GM12892 (cell line): ENCODE measurements at regions not wholly inside any gene's neighbourhood (a gene's known extent, or its start where the extent isn't known, plus 50 kb on each side); places are given as distances from the start of the nearest gene placed in this dataset.

ENCODE experiments used
- DNase-seq: peaks from one replicate; pipeline ENCODE4 v3.0.0; 2011; ENCODE audit not compliant: insufficient read length
- FAIRE-seq: peaks from 2 replicates; lab custom pipeline; 2011; peaks lifted over from hg19 to GRCh38; lab: Jason Lieb, UNC
- POLR2A ChIP-seq: IDR thresholded peaks from 2 replicates; pipeline ENCODE4 v1.6.1; 2011; ENCODE audit warnings: low read depth, low read length, control low read depth
- POLR2AphosphoS5 ChIP-seq: IDR thresholded peaks from 2 replicates; pipeline ENCODE4 v1.6.1; 2011; ENCODE audit warnings: low read depth, low read length, control low read depth
- TAF1 ChIP-seq: IDR thresholded peaks from 2 replicates; pipeline ENCODE4 v1.6.1; 2011; ENCODE audit warnings: low read depth, mild to moderate bottlenecking, control low read depth, low read length, borderline replicate concordance

GRCh38 chr11:134571301-134571700, 159.3 kb upstream of the B3GAT1 start:
- no peak for DNase-seq
- no peak for FAIRE-seq
- TF ChIP-seq TAF1 = no peak
- TF ChIP-seq POLR2AphosphoS5 = no peak
- TF ChIP-seq POLR2A = no peak

- no peak for FAIRE-seq
- no peak for DNase-seq
- TF ChIP-seq POLR2A = no peak
- no peak for TF ChIP-seq TAF1
- TF ChIP-seq POLR2AphosphoS5 = no peak
These were observed 157.2 kb upstream of the B3GAT1 start for GRCh38 chr11:134569195-134569594.

GRCh38 chr11:134566311-134566710, 154.3 kb upstream of the B3GAT1 start:
- FAIRE-seq (no peak), DNase-seq (no peak)
- no peak for TF ChIP-seq TAF1
- no peak for TF ChIP-seq POLR2A
- no peak for TF ChIP-seq POLR2AphosphoS5

GRCh38 chr11:134565343-134565891, 153.4 kb upstream of the B3GAT1 start:
- FAIRE-seq (peak; percentile 90), DNase-seq (no peak)
- no peak for TF ChIP-seq POLR2A
- TF ChIP-seq POLR2AphosphoS5 = no peak
- TF ChIP-seq TAF1 = no peak

GRCh38 chr11:134564472-134565200, 152.6 kb upstream of the B3GAT1 start:
- FAIRE-seq = no peak
- DNase-seq = no peak
- TF ChIP-seq POLR2AphosphoS5 (no peak), POLR2A (no peak), TAF1 (no peak)

GRCh38 chr11:134562941-134563471, 151.0 kb upstream of the B3GAT1 start:
- DNase-seq = no peak
- no peak for FAIRE-seq
- no peak for TF ChIP-seq POLR2A
- no peak for TF ChIP-seq TAF1
- TF ChIP-seq POLR2AphosphoS5 = no peak

GRCh38 chr11:134562196-134562595, 150.2 kb upstream of the B3GAT1 start:
- FAIRE-seq (no peak), DNase-seq (no peak)
- TF ChIP-seq TAF1 = no peak

GRCh38 chr11:134561331-134561720, 149.3 kb upstream of the B3GAT1 start:
- no peak for DNase-seq
- no peak for TF ChIP-seq POLR2A
- no peak for TF ChIP-seq TAF1
- no peak for TF ChIP-seq POLR2AphosphoS5
- no peak for FAIRE-seq

- no peak for DNase-seq
- no peak for FAIRE-seq
- no peak for TF ChIP-seq POLR2A
- TF ChIP-seq TAF1 = no peak
- no peak for TF ChIP-seq POLR2AphosphoS5
These were observed 148.7 kb upstream of the B3GAT1 start for GRCh38 chr11:134560566-134561330.

- FAIRE-seq (no peak), DNase-seq (no peak)
- TF ChIP-seq TAF1 (no peak), POLR2AphosphoS5 (no peak), POLR2A (no peak)
These were observed 148.0 kb upstream of the B3GAT1 start for GRCh38 chr11:134560066-134560465.

GRCh38 chr11:134559602-134559962, 147.5 kb upstream of the B3GAT1 start:
- DNase-seq (no peak), FAIRE-seq (no peak)
- no peak for TF ChIP-seq POLR2A
- no peak for TF ChIP-seq TAF1
- no peak for TF ChIP-seq POLR2AphosphoS5
